ENCODE measurements at regions not wholly inside any gene's neighbourhood (a gene's known extent, or its start where the extent isn't known, plus 50 kb on each side); places are given as distances from the start of the nearest gene placed in this dataset.
A peak's percentile ranks its signal among the peaks of the same experiment; 100 is the strongest.

DNA sequence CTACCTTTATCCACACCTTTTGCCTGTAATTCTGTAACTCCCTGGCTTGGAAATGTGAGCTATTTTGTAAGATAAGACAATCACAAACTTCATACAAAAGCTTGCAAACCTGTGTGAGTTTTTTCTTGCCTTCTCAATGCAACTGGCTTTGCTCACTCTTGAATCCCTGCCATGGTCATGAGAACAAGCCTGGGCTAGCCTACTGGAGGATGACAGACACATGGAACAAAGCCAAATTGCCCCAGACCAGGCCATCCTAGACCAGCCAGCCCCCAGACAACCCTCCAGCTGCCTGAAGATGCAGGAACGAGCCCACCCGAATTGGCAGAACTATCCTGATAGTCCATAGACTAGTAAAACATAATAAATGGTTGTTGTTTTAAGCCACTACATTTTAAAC is 466.6 kb upstream of the ERCC4 start:
- no peaks in the 10 kb centered on the region for H3K36me3 ChIP-seq (replicated peaks in 1 of 2; ENCODE audit: control insufficient read depth in 1 of 2, insufficient read depth in 2 of 2, low read length in 1 of 2)
- H3K27me3 ChIP-seq (ENCODE audit: insufficient read depth): no peaks in the 10 kb centered on the region
- no peak overlapping the region for H3K4me2 ChIP-seq
- no peak for DNase-seq
- H3K9me3 ChIP-seq: no peaks in the 10 kb centered on the region
- H2AFZ ChIP-seq (ENCODE audit: low read depth): no peak overlapping the region
- no peak overlapping the region for H3K4me3 ChIP-seq (ENCODE audit: low read depth in 2 of 2, low read length in 1 of 2)
- WGBS (ENCODE audit: low lambda C conversion rate): 7% methylated on average over 2 of the region's 2 CpGs
- no peaks in the 10 kb centered on the region for H3K9me2 ChIP-seq
- H3K79me2 ChIP-seq (ENCODE audit: insufficient read depth): no peaks in the 10 kb centered on the region
- no peaks in the 10 kb centered on the region for H3F3A ChIP-seq (replicated peaks; ENCODE audit: insufficient read depth)
- ChIA-PET CTCF (interaction anchor here (0.7 to 4.1 kb wide), 13 partner anchors 10 to 1369 kb away, joined by 3 to 22 read pairs (median 3); no protein-coding TSS in a partner anchor), POLR2A (no interaction called here)
- H3K27ac ChIP-seq (ENCODE audit: low read depth in 2 of 2, low read length in 1 of 2): no peak overlapping the region
- TF ChIP-seq NFIC (IDR thresholded peaks at IDR 0.05; ENCODE audit: borderline replicate concordance) (no peak), GATA2 (CRISPR knock-in tag; IDR thresholded peaks at IDR 0.05) (no peak)
- H3K4me1 ChIP-seq (ENCODE audit: control insufficient read depth in 1 of 2, insufficient read depth in 2 of 2, low read depth in 1 of 2, low read length in 1 of 2): no peaks in the 10 kb centered on the region; a peak in 1 of 4 replicates
- H4K20me1 ChIP-seq (ENCODE audit: insufficient read depth): no peaks in the 10 kb centered on the region
- H3K9ac ChIP-seq: no peak overlapping the region

DNA sequence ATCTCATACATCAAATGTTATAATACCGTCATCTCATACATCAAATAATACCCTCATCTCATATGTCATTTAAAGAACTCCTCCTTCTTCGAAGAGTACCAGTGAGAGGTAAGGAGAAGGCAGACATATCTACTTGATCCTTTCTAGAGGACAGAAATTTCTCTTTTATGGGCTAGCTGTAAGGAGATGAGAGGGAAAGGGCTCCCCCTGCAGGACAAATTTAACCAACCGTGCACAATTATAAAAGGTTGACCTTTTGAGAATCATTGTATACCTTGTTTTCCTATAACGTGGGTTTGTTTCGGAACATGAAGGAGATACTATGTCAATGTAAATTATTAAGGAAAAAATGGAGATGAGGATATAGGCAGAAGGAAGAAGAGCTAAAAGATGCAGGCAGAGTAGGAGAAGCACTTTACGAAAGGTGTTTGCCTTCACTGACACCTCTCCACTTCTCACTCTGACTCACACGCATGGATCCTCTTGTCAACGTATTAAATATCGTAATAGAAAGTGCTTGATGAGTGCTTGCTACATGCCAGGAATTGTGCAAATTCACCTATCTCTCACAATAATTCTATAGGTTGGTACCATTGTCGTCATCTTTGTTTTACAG is 465.9 kb upstream of the ERCC4 start:
- H3K4me1 ChIP-seq (ENCODE audit: control insufficient read depth in 1 of 2, insufficient read depth in 2 of 2, low read depth in 1 of 2, low read length in 1 of 2): no peaks in the 10 kb centered on the region; a peak in 1 of 4 replicates
- H3F3A ChIP-seq (replicated peaks; ENCODE audit: insufficient read depth): no peaks in the 10 kb centered on the region
- H3K36me3 ChIP-seq (replicated peaks in 1 of 2; ENCODE audit: control insufficient read depth in 1 of 2, insufficient read depth in 2 of 2, low read length in 1 of 2): no peaks in the 10 kb centered on the region
- DNase-seq: peak; percentile 33
- 28% methylated on average over 10 of the region's 10 CpGs for WGBS (ENCODE audit: low lambda C conversion rate)
- no peaks in the 10 kb centered on the region for H4K20me1 ChIP-seq (ENCODE audit: insufficient read depth)
- H3K9ac ChIP-seq: no peak overlapping the region
- POLR2A ChIA-PET: no interaction called here
- no peak overlapping the region for H3K27ac ChIP-seq (ENCODE audit: low read depth in 2 of 2, low read length in 1 of 2)
- H3K4me3 ChIP-seq (ENCODE audit: low read depth in 2 of 2, low read length in 1 of 2): peak overlapping the region in 1 of 2 experiments; percentile 17; a peak in 1 of 4 replicates
- no peaks in the 10 kb centered on the region for H3K79me2 ChIP-seq (ENCODE audit: insufficient read depth)
- no peaks in the 10 kb centered on the region for H3K9me2 ChIP-seq
- TF ChIP-seq, protein P1, sequence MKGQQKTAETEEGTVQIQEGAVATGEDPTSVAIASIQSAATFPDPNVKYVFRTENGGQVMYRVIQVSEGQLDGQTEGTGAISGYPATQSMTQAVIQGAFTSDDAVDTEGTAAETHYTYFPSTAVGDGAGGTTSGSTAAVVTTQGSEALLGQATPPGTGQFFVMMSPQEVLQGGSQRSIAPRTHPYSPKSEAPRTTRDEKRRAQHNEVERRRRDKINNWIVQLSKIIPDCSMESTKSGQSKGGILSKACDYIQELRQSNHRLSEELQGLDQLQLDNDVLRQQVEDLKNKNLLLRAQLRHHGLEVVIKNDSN (IDR thresholded peaks at IDR 0.05; ENCODE audit: borderline replicate concordance, low read depth): no peak
- TF ChIP-seq MEF2A (IDR thresholded peaks at IDR 0.05; ENCODE audit: borderline replicate concordance, low read depth): no peak
- peak; percentile 38; the same call in 1 of the 2 replicates for TF ChIP-seq SMC3 (IDR thresholded peaks at IDR 0.05; ENCODE audit: low read depth, low read length)
- no peak for TF ChIP-seq ELF1 (IDR thresholded peaks at IDR 0.05)
- no peak for TF ChIP-seq RCOR1 (IDR thresholded peaks at IDR 0.05; ENCODE audit: low read length)
- no peak for TF ChIP-seq MXI1 (IDR thresholded peaks at IDR 0.05; ENCODE audit: low read depth, low read length)
- TF ChIP-seq RFX5 (IDR thresholded peaks at IDR 0.05; ENCODE audit: low read length): no peak
- TF ChIP-seq JUND (IDR thresholded peaks at IDR 0.05): no peak
- no peak for TF ChIP-seq NRF1 (IDR thresholded peaks at IDR 0.05; ENCODE audit: low read depth, low read length)
- TF ChIP-seq FOXM1 (IDR thresholded peaks at IDR 0.05; ENCODE audit: low read depth): no peak
- TF ChIP-seq, protein P2, sequence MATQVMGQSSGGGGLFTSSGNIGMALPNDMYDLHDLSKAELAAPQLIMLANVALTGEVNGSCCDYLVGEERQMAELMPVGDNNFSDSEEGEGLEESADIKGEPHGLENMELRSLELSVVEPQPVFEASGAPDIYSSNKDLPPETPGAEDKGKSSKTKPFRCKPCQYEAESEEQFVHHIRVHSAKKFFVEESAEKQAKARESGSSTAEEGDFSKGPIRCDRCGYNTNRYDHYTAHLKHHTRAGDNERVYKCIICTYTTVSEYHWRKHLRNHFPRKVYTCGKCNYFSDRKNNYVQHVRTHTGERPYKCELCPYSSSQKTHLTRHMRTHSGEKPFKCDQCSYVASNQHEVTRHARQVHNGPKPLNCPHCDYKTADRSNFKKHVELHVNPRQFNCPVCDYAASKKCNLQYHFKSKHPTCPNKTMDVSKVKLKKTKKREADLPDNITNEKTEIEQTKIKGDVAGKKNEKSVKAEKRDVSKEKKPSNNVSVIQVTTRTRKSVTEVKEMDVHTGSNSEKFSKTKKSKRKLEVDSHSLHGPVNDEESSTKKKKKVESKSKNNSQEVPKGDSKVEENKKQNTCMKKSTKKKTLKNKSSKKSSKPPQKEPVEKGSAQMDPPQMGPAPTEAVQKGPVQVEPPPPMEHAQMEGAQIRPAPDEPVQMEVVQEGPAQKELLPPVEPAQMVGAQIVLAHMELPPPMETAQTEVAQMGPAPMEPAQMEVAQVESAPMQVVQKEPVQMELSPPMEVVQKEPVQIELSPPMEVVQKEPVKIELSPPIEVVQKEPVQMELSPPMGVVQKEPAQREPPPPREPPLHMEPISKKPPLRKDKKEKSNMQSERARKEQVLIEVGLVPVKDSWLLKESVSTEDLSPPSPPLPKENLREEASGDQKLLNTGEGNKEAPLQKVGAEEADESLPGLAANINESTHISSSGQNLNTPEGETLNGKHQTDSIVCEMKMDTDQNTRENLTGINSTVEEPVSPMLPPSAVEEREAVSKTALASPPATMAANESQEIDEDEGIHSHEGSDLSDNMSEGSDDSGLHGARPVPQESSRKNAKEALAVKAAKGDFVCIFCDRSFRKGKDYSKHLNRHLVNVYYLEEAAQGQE (IDR thresholded peaks at IDR 0.05; ENCODE audit: low read depth, low read length): no peak
- TF ChIP-seq, protein P3, sequence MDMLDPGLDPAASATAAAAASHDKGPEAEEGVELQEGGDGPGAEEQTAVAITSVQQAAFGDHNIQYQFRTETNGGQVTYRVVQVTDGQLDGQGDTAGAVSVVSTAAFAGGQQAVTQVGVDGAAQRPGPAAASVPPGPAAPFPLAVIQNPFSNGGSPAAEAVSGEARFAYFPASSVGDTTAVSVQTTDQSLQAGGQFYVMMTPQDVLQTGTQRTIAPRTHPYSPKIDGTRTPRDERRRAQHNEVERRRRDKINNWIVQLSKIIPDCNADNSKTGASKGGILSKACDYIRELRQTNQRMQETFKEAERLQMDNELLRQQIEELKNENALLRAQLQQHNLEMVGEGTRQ (IDR thresholded peaks at IDR 0.05; ENCODE audit: borderline replicate concordance, low read depth, low read length): no peak
- TF ChIP-seq GABPA (IDR thresholded peaks at IDR 0.05; ENCODE audit: low read depth): no peak
- TF ChIP-seq CHD2 (IDR thresholded peaks at IDR 0.05; ENCODE audit: low read length, partially characterized antibody): no peak
- no peak for TF ChIP-seq TCF12 (IDR thresholded peaks at IDR 0.05)
- TF ChIP-seq, protein P4, sequence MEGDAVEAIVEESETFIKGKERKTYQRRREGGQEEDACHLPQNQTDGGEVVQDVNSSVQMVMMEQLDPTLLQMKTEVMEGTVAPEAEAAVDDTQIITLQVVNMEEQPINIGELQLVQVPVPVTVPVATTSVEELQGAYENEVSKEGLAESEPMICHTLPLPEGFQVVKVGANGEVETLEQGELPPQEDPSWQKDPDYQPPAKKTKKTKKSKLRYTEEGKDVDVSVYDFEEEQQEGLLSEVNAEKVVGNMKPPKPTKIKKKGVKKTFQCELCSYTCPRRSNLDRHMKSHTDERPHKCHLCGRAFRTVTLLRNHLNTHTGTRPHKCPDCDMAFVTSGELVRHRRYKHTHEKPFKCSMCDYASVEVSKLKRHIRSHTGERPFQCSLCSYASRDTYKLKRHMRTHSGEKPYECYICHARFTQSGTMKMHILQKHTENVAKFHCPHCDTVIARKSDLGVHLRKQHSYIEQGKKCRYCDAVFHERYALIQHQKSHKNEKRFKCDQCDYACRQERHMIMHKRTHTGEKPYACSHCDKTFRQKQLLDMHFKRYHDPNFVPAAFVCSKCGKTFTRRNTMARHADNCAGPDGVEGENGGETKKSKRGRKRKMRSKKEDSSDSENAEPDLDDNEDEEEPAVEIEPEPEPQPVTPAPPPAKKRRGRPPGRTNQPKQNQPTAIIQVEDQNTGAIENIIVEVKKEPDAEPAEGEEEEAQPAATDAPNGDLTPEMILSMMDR (IDR thresholded peaks at IDR 0.05): peak; percentile 61
- TF ChIP-seq FOXJ3 (CRISPR knock-in tag; IDR thresholded peaks at IDR 0.05): no peak
- TF ChIP-seq RAD21 (IDR thresholded peaks at IDR 0.05; ENCODE audit: low read length): peak; percentile 64
- H3K27me3 ChIP-seq (ENCODE audit: insufficient read depth): no peaks in the 10 kb centered on the region
- no peak overlapping the region for H2AFZ ChIP-seq (ENCODE audit: low read depth)
- H3K9me3 ChIP-seq: no peaks in the 10 kb centered on the region
- no peak overlapping the region for H3K4me2 ChIP-seq
- CTCF ChIA-PET: interaction anchor here (0.7 to 4.1 kb wide), 12 partner anchors 9 to 1370 kb away, joined by 3 to 22 read pairs (median 4); no protein-coding TSS in a partner anchor

All from SK-N-SH (cell line).